ENCODE measurements at regions not wholly inside any gene's neighbourhood (a gene's known extent, or its start where the extent isn't known, plus 50 kb on each side); places are given as distances from the start of the nearest gene placed in this dataset.

DNA sequence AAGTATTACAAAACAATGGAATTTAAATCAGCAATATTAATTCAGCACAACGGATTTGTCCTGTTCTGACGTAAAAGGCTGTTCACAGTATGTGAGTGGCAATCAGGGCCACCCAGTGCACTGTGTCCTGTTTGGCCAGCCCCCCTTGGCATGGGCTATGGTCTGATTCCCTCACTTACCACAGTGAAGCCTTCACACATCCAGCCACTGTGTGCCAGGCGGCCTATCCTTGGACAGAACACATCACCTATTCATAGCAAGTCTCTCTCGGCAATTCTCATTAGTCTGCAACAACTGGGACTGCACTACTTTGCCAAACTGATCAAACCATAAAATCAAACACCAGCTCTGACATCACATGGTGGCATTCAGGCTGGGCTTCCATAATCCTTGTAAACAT, 221.5 kb upstream of the TSHZ3 start:
- no peak for ATAC-seq (ENCODE audit: low read depth in 2 of 2)
- H3K27ac Mint-ChIP-seq, result no peak overlapping the region
- H3K9me3 Mint-ChIP-seq, result peaks cover 0 to 2% (median 0%) of the 10 kb centered on the region in 7 donors
- no peaks in the 10 kb centered on the region for H3K4me1 Mint-ChIP-seq
- H3K4me3 Mint-ChIP-seq, result no peak overlapping the region
- Histone ChIP-seq H3K4me1 (ENCODE audit: control insufficient read depth, insufficient read depth, low read length, poor library complexity, severe bottlenecking) (no peaks in the 10 kb centered on the region), H3K4me3 (ENCODE audit: low read depth, low read length) (no peak overlapping the region), H3K36me3 (ENCODE audit: control insufficient read depth, insufficient read depth, low read length) (no peaks in the 10 kb centered on the region), H3K27ac (ENCODE audit: insufficient read depth, low read length, poor library complexity, severe bottlenecking) (no peak overlapping the region), H3K27me3 (ENCODE audit: control insufficient read depth, insufficient read depth, low read length) (peaks cover 2% of the 10 kb centered on the region), H3K9me3 (ENCODE audit: control insufficient read depth in 2 of 2, low read length in 2 of 2) (no peaks in the 10 kb centered on the region)
- no peaks in the 10 kb centered on the region for H3K27me3 Mint-ChIP-seq
- H3K36me3 Mint-ChIP-seq, result no peaks in the 10 kb centered on the region
- no peak for DNase-seq

DNA sequence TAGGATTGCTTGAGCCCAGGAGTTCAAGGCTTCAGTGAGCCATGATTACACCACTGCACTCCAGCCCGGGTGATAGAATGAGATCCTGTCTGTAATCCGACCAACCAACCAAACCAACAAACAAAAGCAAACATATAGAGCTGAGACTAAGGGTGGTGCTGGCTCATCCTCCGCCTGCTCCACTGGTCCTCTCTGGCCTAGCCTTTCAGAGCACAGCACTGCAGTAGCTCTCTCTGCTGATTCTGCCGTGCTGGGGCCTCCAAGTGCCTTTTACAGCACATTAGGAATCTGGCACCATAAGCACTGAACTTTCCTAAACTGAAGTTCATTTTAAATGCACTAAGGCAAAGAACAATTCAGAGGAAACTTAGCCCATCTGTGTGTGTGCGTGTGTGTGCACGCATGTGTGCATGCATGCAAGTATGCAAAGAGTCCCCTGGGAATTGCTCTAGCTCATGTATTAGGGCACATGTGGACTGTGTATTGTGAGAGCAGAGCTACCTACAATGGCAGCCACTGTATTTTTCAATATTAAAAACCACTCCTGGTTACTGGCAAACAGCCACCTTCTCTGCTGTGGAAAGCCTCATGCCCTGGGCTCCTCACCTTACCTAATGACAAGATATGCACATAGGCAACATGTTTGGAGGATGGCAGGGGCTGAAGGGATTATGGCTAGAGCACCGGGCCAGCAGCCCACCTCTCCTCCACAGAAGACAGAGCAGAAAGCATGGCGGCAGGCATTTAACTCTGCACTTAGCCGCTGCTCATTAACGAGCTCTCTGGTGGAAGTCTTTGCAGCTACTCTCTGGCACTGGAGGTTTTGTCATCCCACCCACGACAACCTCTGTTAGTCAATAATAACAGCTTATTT, 223.1 kb upstream of the TSHZ3 start:
- Histone ChIP-seq H3K4me3 (ENCODE audit: low read depth, low read length) (no peak overlapping the region), H3K27ac (ENCODE audit: insufficient read depth, low read length, poor library complexity, severe bottlenecking) (no peak overlapping the region), H3K36me3 (ENCODE audit: control insufficient read depth, insufficient read depth, low read length) (no peaks in the 10 kb centered on the region), H3K9me3 (ENCODE audit: control insufficient read depth in 2 of 2, low read length in 2 of 2) (no peaks in the 10 kb centered on the region), H3K4me1 (ENCODE audit: control insufficient read depth, insufficient read depth, low read length, poor library complexity, severe bottlenecking) (no peaks in the 10 kb centered on the region), H3K27me3 (ENCODE audit: control insufficient read depth, insufficient read depth, low read length) (peaks cover 2% of the 10 kb centered on the region)
- H3K27ac Mint-ChIP-seq, result no peak overlapping the region
- H3K9me3 Mint-ChIP-seq, result peaks cover 0 to 2% (median 0%) of the 10 kb centered on the region in 7 donors
- H3K36me3 Mint-ChIP-seq, result no peaks in the 10 kb centered on the region
- no peak overlapping the region for H3K4me3 Mint-ChIP-seq
- no peak for DNase-seq
- ATAC-seq (ENCODE audit: low read depth in 2 of 2), result no peak
- no peaks in the 10 kb centered on the region for H3K27me3 Mint-ChIP-seq
- no peaks in the 10 kb centered on the region for H3K4me1 Mint-ChIP-seq

DNA sequence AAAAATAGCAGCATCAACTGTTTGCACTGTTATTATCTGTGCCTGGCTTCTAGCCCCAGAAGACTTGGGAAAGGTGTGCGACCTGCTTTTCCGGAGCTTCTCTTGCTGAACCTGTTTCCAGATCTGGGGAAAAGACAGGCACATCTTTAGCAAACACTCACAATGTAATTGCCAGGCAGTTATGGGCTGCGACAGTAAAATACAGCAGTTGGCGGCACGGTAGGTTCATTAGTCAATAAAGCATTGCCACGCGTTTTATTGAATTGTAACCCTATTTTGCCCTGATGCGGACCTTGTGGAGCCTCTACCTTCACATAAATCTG, 223.7 kb upstream of the TSHZ3 start:
- Histone ChIP-seq H3K9me3 (ENCODE audit: control insufficient read depth in 2 of 2, low read length in 2 of 2) (no peaks in the 10 kb centered on the region), H3K27ac (ENCODE audit: insufficient read depth, low read length, poor library complexity, severe bottlenecking) (no peak overlapping the region), H3K4me3 (ENCODE audit: low read depth, low read length) (no peak overlapping the region), H3K4me1 (ENCODE audit: control insufficient read depth, insufficient read depth, low read length, poor library complexity, severe bottlenecking) (no peaks in the 10 kb centered on the region), H3K36me3 (ENCODE audit: control insufficient read depth, insufficient read depth, low read length) (no peaks in the 10 kb centered on the region), H3K27me3 (ENCODE audit: control insufficient read depth, insufficient read depth, low read length) (peaks cover 2% of the 10 kb centered on the region)
- Mint-ChIP-seq H3K9me3 (peaks cover 0 to 2% (median 0%) of the 10 kb centered on the region in 7 donors), H3K4me3 (no peak overlapping the region), H3K4me1 (no peaks in the 10 kb centered on the region), H3K27ac (no peak overlapping the region), H3K36me3 (no peaks in the 10 kb centered on the region), H3K27me3 (no peaks in the 10 kb centered on the region)
- no peak for ATAC-seq (ENCODE audit: low read depth in 2 of 2)
- DNase-seq, result no peak

DNA sequence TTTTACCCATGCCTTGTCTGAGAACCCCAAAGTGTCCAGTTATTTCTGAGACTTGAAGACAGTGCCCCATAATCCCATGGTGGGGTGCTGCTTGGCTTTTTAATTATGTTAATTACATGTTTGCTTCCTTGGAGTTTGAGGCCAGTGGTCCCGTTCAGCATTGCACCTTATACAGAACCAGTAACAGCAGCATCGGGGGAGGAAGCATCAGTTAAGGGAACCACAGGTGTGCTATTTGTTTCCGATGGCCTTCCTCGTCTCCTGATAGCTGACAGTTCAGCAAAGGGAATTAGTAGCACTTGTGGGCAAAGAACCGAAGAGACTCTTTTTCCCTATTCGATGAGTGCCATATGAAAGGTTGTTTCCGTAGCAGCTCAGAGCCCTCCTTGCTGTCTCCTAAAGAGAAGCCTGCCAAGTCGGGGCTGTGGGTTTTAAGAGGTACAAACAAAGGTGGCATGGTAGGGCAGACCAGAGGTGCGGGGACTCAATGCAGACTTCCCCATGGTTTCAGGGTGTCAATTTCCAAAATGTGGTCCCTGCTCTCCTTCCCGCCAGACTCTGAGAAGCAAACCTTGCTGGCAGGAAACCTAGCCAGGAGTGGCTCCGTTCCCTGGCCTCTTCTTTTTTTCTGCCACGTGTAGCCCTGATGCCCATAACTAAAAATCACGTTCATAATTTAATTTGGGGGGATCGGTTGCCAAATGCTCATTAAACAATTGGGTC, 225.2 kb upstream of the TSHZ3 start:
- Mint-ChIP-seq H3K4me3 (no peak overlapping the region), H3K27ac (no peak overlapping the region), H3K36me3 (no peaks in the 10 kb centered on the region), H3K9me3 (peaks cover 0 to 2% (median 0%) of the 10 kb centered on the region in 7 donors), H3K27me3 (no peaks in the 10 kb centered on the region), H3K4me1 (no peaks in the 10 kb centered on the region)
- no peaks in the 10 kb centered on the region for H3K36me3 ChIP-seq (ENCODE audit: control insufficient read depth, insufficient read depth, low read length)
- no peak for DNase-seq
- no peak for ATAC-seq (ENCODE audit: low read depth in 2 of 2)
- H3K4me1 ChIP-seq (ENCODE audit: control insufficient read depth, insufficient read depth, low read length, poor library complexity, severe bottlenecking), result no peaks in the 10 kb centered on the region
- H3K4me3 ChIP-seq (ENCODE audit: low read depth, low read length), result no peak overlapping the region
- no peaks in the 10 kb centered on the region for H3K9me3 ChIP-seq (ENCODE audit: control insufficient read depth in 2 of 2, low read length in 2 of 2)
- H3K27ac ChIP-seq (ENCODE audit: insufficient read depth, low read length, poor library complexity, severe bottlenecking), result no peak overlapping the region
- H3K27me3 ChIP-seq (ENCODE audit: control insufficient read depth, insufficient read depth, low read length), result peaks cover 2% of the 10 kb centered on the region

DNA sequence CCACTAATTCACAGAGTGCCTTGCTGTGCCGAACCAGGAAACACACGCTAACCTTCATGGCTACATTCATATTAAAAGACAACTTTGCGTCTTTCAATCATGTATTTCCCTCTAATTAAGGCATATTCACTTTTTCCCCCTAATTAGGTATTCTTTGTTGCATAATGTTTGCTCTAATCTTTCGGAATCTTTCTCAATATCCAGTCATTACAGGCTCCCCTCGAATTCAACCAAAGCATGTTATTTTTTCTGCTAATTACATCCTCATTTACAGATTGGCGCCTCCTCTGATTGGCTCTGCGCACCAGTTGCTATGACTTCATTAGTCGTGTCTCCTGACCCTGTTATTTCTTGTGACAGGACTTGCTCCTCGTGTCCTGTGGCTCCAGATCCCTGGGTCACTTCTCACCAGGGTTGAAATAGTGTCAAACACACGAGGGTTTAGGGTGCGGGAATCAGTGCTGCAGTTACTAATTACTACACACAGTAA, 226.7 kb upstream of the TSHZ3 start:
- no peak overlapping the region for H3K4me3 ChIP-seq (ENCODE audit: low read depth, low read length)
- Mint-ChIP-seq H3K27ac (no peak overlapping the region), H3K4me1 (no peaks in the 10 kb centered on the region), H3K9me3 (peaks cover 0 to 2% (median 0%) of the 10 kb centered on the region in 7 donors), H3K4me3 (no peak overlapping the region), H3K36me3 (no peaks in the 10 kb centered on the region), H3K27me3 (no peaks in the 10 kb centered on the region)
- no peaks in the 10 kb centered on the region for H3K4me1 ChIP-seq (ENCODE audit: control insufficient read depth, insufficient read depth, low read length, poor library complexity, severe bottlenecking)
- H3K9me3 ChIP-seq (ENCODE audit: control insufficient read depth in 2 of 2, low read length in 2 of 2), result no peaks in the 10 kb centered on the region
- H3K27me3 ChIP-seq (ENCODE audit: control insufficient read depth, insufficient read depth, low read length), result peaks cover 2% of the 10 kb centered on the region
- ATAC-seq (ENCODE audit: low read depth in 2 of 2), result no peak
- no peak overlapping the region for H3K27ac ChIP-seq (ENCODE audit: insufficient read depth, low read length, poor library complexity, severe bottlenecking)
- H3K36me3 ChIP-seq (ENCODE audit: control insufficient read depth, insufficient read depth, low read length), result no peaks in the 10 kb centered on the region
- DNase-seq, result no peak

DNA sequence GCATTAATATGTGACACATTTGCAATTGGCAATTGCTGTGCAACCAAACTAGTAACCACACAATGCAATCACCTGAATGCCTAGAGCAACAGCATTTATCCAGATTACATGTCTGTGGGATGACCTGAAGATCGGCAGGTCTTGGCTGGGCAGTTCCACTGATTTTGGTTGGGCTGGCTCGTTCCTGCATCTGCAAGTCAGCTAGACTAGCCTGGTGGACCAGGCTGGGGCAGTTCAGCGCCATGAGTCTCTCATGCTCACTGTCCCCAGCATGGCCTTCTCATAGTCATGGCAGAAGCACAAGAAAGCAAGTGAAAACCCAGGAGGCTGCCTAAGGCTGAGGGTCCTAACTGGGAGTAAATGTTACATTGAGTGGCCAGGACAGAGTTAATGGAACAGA, 229.1 kb upstream of the TSHZ3 start:
- Histone ChIP-seq H3K9me3 (ENCODE audit: control insufficient read depth in 2 of 2, low read length in 2 of 2) (no peaks in the 10 kb centered on the region), H3K4me1 (ENCODE audit: control insufficient read depth, insufficient read depth, low read length, poor library complexity, severe bottlenecking) (no peaks in the 10 kb centered on the region), H3K27ac (ENCODE audit: insufficient read depth, low read length, poor library complexity, severe bottlenecking) (no peak overlapping the region), H3K27me3 (ENCODE audit: control insufficient read depth, insufficient read depth, low read length) (peaks cover 2% of the 10 kb centered on the region), H3K4me3 (ENCODE audit: low read depth, low read length) (no peak overlapping the region), H3K36me3 (ENCODE audit: control insufficient read depth, insufficient read depth, low read length) (no peaks in the 10 kb centered on the region)
- no peak for ATAC-seq (ENCODE audit: low read depth in 2 of 2)
- DNase-seq, result no peak
- H3K27ac Mint-ChIP-seq, result no peak overlapping the region
- H3K9me3 Mint-ChIP-seq, result peaks cover 0 to 4% (median 0%) of the 10 kb centered on the region in 7 donors
- peaks cover 6% of the 10 kb centered on the region for H3K27me3 Mint-ChIP-seq
- H3K36me3 Mint-ChIP-seq, result no peaks in the 10 kb centered on the region
- no peak overlapping the region for H3K4me3 Mint-ChIP-seq
- no peaks in the 10 kb centered on the region for H3K4me1 Mint-ChIP-seq

DNA sequence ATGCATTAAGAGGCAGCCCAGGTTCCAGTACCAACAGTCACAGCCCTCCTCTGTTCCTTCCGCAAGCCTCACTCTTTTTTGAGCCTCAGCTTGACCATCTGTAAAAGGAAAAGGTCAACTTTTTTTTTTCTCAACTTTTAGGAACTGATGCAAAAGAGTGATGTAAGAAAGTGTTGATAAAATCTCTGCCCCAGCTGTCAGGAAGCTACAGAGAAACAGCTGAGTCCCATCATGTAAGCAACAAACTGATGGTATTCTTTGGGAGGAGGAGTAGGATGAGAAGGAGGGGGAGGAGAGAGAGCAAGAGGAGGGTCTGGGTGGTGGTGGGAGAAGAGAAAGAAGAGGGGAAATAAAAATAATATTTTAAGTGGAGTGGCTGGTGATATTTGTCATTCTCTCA, 233.9 kb upstream of the TSHZ3 start:
- H3K27me3 Mint-ChIP-seq, result peaks cover 6% of the 10 kb centered on the region
- no peaks in the 10 kb centered on the region for H3K4me1 ChIP-seq (ENCODE audit: control insufficient read depth, insufficient read depth, low read length, poor library complexity, severe bottlenecking)
- H3K4me3 Mint-ChIP-seq, result no peak overlapping the region
- peaks cover 0 to 2% (median 0%) of the 10 kb centered on the region in 7 donors for H3K9me3 Mint-ChIP-seq
- no peaks in the 10 kb centered on the region for H3K9me3 ChIP-seq (ENCODE audit: control insufficient read depth in 2 of 2, low read length in 2 of 2)
- H3K36me3 ChIP-seq (ENCODE audit: control insufficient read depth, insufficient read depth, low read length), result no peaks in the 10 kb centered on the region
- ATAC-seq (ENCODE audit: low read depth in 2 of 2), result no peak
- no peaks in the 10 kb centered on the region for H3K27me3 ChIP-seq (ENCODE audit: control insufficient read depth, insufficient read depth, low read length)
- DNase-seq, result no peak
- H3K4me3 ChIP-seq (ENCODE audit: low read depth, low read length), result no peak overlapping the region
- no peak overlapping the region for H3K27ac Mint-ChIP-seq
- H3K27ac ChIP-seq (ENCODE audit: insufficient read depth, low read length, poor library complexity, severe bottlenecking), result no peak overlapping the region
- no peaks in the 10 kb centered on the region for H3K36me3 Mint-ChIP-seq
- no peaks in the 10 kb centered on the region for H3K4me1 Mint-ChIP-seq

Data from CD4-positive, CD25-positive, alpha-beta regulatory T cell (primary cell).